ENCODE measurements at regions not wholly inside any gene's neighbourhood (a gene's known extent, or its start where the extent isn't known, plus 50 kb on each side); places are given as distances from the start of the nearest gene placed in this dataset.

DNA sequence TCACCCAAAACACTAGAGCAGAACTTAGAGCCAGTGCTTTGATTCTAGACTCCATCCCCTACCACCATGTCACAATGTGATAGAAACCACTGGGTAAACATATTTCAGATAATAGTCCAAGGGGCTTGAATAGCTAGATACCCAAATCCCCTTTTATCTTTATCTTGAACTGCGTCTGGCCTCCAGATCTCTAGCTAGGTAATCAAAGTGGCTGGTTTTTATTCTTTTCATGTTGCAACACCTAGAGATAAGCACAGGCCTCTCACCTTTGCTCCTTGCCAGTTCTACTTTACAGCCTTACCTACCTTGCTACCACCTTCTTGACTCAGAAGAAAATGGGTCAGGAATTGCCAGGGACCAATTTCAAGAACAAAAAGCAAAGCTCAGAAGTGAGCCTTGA, 171.2 kb downstream of the C1D start:
- ChIA-PET CTCF (no interaction called here), POLR2A (ENCODE audit: low non-redundant PET) (no interaction called here)
- H3K27me3 ChIP-seq (replicated peaks; ENCODE audit: insufficient read depth, low read depth, low read length, poor library complexity) = no peaks in the 10 kb centered on the region
- no TSS peak for BruUV-seq (replicated peaks)
- no peaks in the 10 kb centered on the region for H3K9me3 ChIP-seq (ENCODE audit: low read depth, low read length, poor library complexity, severe bottlenecking)
- DNase-seq (ENCODE audit: low spot score) = no peak
- TF ChIP-seq EZH2 (IDR thresholded peaks at IDR 0.05; ENCODE audit: borderline replicate concordance, low read depth, low read length, poor library complexity, severe bottlenecking) = no peak
- TF ChIP-seq, protein P1, sequence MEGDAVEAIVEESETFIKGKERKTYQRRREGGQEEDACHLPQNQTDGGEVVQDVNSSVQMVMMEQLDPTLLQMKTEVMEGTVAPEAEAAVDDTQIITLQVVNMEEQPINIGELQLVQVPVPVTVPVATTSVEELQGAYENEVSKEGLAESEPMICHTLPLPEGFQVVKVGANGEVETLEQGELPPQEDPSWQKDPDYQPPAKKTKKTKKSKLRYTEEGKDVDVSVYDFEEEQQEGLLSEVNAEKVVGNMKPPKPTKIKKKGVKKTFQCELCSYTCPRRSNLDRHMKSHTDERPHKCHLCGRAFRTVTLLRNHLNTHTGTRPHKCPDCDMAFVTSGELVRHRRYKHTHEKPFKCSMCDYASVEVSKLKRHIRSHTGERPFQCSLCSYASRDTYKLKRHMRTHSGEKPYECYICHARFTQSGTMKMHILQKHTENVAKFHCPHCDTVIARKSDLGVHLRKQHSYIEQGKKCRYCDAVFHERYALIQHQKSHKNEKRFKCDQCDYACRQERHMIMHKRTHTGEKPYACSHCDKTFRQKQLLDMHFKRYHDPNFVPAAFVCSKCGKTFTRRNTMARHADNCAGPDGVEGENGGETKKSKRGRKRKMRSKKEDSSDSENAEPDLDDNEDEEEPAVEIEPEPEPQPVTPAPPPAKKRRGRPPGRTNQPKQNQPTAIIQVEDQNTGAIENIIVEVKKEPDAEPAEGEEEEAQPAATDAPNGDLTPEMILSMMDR (conservative IDR thresholded peaks at IDR 0.05; ENCODE audit: low read depth, low read length) = no peak
- intact Hi-C loops (cut with micrococcal nuclease; ENCODE audit: unreplicated experiment) = no loop called here
- H3K4me1 ChIP-seq (ENCODE audit: insufficient read depth, low read length, poor library complexity, severe bottlenecking) = no peaks in the 10 kb centered on the region
- H3K27ac ChIP-seq (ENCODE audit: low read depth, low read length, poor library complexity, severe bottlenecking) = no peak overlapping the region
- no peak overlapping the region for H3K4me3 ChIP-seq (ENCODE audit: low read depth, low read length, poor library complexity, severe bottlenecking)
- H3K36me3 ChIP-seq (ENCODE audit: insufficient read depth, low read length, poor library complexity, severe bottlenecking) = no peaks in the 10 kb centered on the region

DNA sequence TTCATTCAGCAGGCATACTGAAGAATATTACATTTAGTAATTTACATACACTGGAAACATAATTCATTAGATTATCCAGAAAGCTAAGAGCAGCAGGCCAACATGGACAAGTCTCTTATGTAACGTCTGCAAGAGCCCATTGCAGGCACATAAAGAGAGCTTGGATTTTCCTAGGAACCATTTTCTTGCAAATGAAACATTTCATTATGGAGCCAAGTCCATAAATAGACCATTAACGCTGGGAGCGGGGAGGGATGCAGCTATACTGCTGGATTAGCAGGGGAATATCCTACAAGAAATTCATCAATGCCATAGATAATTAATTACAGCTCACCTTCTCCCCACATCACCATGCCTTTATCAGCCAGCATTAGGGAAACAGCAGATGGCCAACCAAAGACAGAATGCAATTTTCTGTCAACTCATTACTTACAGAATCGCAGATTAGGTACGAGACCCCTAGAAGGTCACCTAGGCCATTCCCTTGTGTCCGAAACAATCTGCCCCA, 170.4 kb downstream of the C1D start:
- Histone ChIP-seq H3K27ac (ENCODE audit: low read depth, low read length, poor library complexity, severe bottlenecking) (no peak overlapping the region), H3K27me3 (replicated peaks; ENCODE audit: insufficient read depth, low read depth, low read length, poor library complexity) (no peaks in the 10 kb centered on the region), H3K4me3 (ENCODE audit: low read depth, low read length, poor library complexity, severe bottlenecking) (no peak overlapping the region), H3K4me1 (ENCODE audit: insufficient read depth, low read length, poor library complexity, severe bottlenecking) (no peaks in the 10 kb centered on the region), H3K9me3 (ENCODE audit: low read depth, low read length, poor library complexity, severe bottlenecking) (no peaks in the 10 kb centered on the region), H3K36me3 (ENCODE audit: insufficient read depth, low read length, poor library complexity, severe bottlenecking) (no peaks in the 10 kb centered on the region)
- intact Hi-C loops (cut with micrococcal nuclease; ENCODE audit: unreplicated experiment) = no loop called here
- no peak for TF ChIP-seq EZH2 (IDR thresholded peaks at IDR 0.05; ENCODE audit: borderline replicate concordance, low read depth, low read length, poor library complexity, severe bottlenecking)
- TF ChIP-seq, protein P1 (conservative IDR thresholded peaks at IDR 0.05; ENCODE audit: low read depth, low read length) = no peak
- ChIA-PET POLR2A (ENCODE audit: low non-redundant PET) (no interaction called here), CTCF (no interaction called here)
- no TSS peak for BruUV-seq (replicated peaks)
- no peak for DNase-seq (ENCODE audit: low spot score)

DNA sequence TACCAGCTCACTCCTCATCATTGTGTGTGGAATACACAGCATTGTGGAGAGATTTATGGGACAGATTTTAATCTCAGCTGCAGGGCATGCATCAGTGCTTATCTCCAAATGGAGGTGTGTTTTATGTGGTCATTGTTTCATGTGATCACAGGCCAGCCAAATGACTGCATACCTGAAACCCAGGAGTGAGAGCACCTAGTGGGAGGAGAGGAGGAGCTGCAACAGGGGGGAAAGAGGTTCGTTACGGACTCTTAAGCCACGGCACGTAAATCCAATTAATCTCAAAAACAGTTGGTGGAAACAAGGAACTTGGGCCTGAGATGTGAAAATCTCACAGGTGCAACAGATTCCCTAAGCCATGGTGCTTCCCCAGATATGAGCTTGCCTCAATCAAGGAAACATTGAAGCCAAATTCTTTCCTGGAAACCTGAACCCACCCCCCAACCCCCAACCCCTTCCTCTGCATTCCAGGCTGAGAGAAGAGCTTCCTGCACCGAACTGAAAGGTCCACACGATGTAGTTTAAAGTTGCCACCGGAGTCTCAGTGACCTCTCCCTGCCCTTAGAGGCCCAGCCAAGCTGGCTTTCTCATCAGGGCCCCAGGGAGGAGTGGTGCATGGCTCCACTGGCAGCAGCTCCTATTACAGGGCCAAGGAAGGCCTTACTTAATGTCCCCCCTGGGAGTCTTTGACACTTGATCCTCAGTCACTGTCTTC, 167.4 kb downstream of the C1D start:
- Histone ChIP-seq H3K27ac (ENCODE audit: low read depth, low read length, poor library complexity, severe bottlenecking) (no peak overlapping the region), H3K4me3 (ENCODE audit: low read depth, low read length, poor library complexity, severe bottlenecking) (no peak overlapping the region), H3K9me3 (ENCODE audit: low read depth, low read length, poor library complexity, severe bottlenecking) (no peaks in the 10 kb centered on the region), H3K36me3 (ENCODE audit: insufficient read depth, low read length, poor library complexity, severe bottlenecking) (no peaks in the 10 kb centered on the region), H3K4me1 (ENCODE audit: insufficient read depth, low read length, poor library complexity, severe bottlenecking) (no peaks in the 10 kb centered on the region), H3K27me3 (replicated peaks; ENCODE audit: insufficient read depth, low read depth, low read length, poor library complexity) (no peaks in the 10 kb centered on the region)
- POLR2A ChIA-PET (ENCODE audit: low non-redundant PET) = no interaction called here
- no peak for DNase-seq (ENCODE audit: low spot score)
- no peak for TF ChIP-seq EZH2 (IDR thresholded peaks at IDR 0.05; ENCODE audit: borderline replicate concordance, low read depth, low read length, poor library complexity, severe bottlenecking)
- TF ChIP-seq, protein P1 (conservative IDR thresholded peaks at IDR 0.05; ENCODE audit: low read depth, low read length) = no peak
- intact Hi-C loops (cut with micrococcal nuclease; ENCODE audit: unreplicated experiment) = no loop called here
- BruUV-seq (replicated peaks) = no TSS peak
- CTCF ChIA-PET = no interaction called here
